PFSK-1 (cell line): ENCODE measurements at regions not wholly inside any gene's neighbourhood (a gene's known extent, or its start where the extent isn't known, plus 50 kb on each side); places are given as distances from the start of the nearest gene placed in this dataset.

Experiments used
- FOXP2 ChIP-seq: optimal IDR thresholded peaks from 2 replicates; pipeline ENCODE3; 2011; ENCODE audit warnings: borderline replicate concordance, control low read depth, inconsistent platforms; ENCODE audit not compliant: insufficient read depth; ENCODE audit errors: extremely low read length, extremely low read depth
- POLR2AphosphoS5 ChIP-seq: IDR thresholded peaks from 2 replicates; pipeline ENCODE4 v1.6.1; 2012; ENCODE audit warnings: low read depth, mild to moderate bottlenecking, control low read depth, low read length, moderate library complexity
- REST ChIP-seq, 2 experiments: IDR thresholded peaks; 2 replicates each; pipeline versions ENCODE4 v1.6.1 to v1.8.0; 2011 to 2012; ENCODE audit warnings: low read depth in 2 of 2, low read length in 2 of 2, control low read depth in 1 of 2, inconsistent platforms in 1 of 2, mild to moderate bottlenecking in 1 of 2, moderate library complexity in 1 of 2; ENCODE audit not compliant: insufficient read depth in 1 of 2
- SIN3A ChIP-seq: IDR thresholded peaks from 2 replicates; pipeline ENCODE4 v1.6.1; 2012; ENCODE audit warnings: mild to moderate bottlenecking, low read length, moderate library complexity, borderline replicate concordance; ENCODE audit not compliant: insufficient read depth
- TAF1 ChIP-seq: IDR thresholded peaks from 2 replicates; pipeline ENCODE4 v1.6.1; 2012; ENCODE audit warnings: low read length, control low read depth, borderline replicate concordance; ENCODE audit not compliant: insufficient read depth

- TF ChIP-seq TAF1 (no peak), POLR2AphosphoS5 (no peak), SIN3A (no peak), FOXP2 (no peak)
Observed at GRCh38 chr17:79539944-79540705, 70.7 kb downstream of the RBFOX3 start.

- TF ChIP-seq REST (IDR thresholded peaks at IDR 0.05; ENCODE audit: insufficient read depth in 1 of 2, low read depth in 2 of 2, low read length in 2 of 2) (no peak), SIN3A (no peak), FOXP2 (no peak), TAF1 (no peak), POLR2AphosphoS5 (no peak)
Observed at GRCh38 chr17:79538291-79538690, 72.6 kb downstream of the RBFOX3 start.

GRCh38 chr17:79537686-79538085, 73.2 kb downstream of the RBFOX3 start:
- TF ChIP-seq POLR2AphosphoS5 (no peak), FOXP2 (no peak), TAF1 (no peak), REST (IDR thresholded peaks at IDR 0.05; ENCODE audit: insufficient read depth in 1 of 2, low read depth in 2 of 2, low read length in 2 of 2) (no peak), SIN3A (no peak)

GRCh38 chr17:79537061-79537460, 73.8 kb downstream of the RBFOX3 start:
- TF ChIP-seq SIN3A = no peak
- TF ChIP-seq POLR2AphosphoS5 = no peak
- no peak for TF ChIP-seq FOXP2
- TF ChIP-seq TAF1 = no peak
- TF ChIP-seq REST (IDR thresholded peaks at IDR 0.05; ENCODE audit: insufficient read depth in 1 of 2, low read depth in 2 of 2, low read length in 2 of 2) = no peak

GRCh38 chr17:79536212-79536840, 74.5 kb downstream of the RBFOX3 start:
- TF ChIP-seq REST (IDR thresholded peaks at IDR 0.05; ENCODE audit: insufficient read depth in 1 of 2, low read depth in 2 of 2, low read length in 2 of 2) (no peak), SIN3A (no peak), FOXP2 (no peak), TAF1 (no peak)
